RPMI7951 (cell line): ENCODE measurements at regions not wholly inside any gene's neighbourhood (a gene's known extent, or its start where the extent isn't known, plus 50 kb on each side); places are given as distances from the start of the nearest gene placed in this dataset.

Experiments
- DNase-seq: peaks from one replicate; pipeline ENCODE4 v3.0.0-alpha.2; 2012; ENCODE audit warnings: low read depth

GRCh38 chr7:35386816-35387706 is 133.2 kb upstream of the TBX20 start:
- no peak for DNase-seq

- no peak for DNase-seq
These were observed 132.3 kb upstream of the TBX20 start for GRCh38 chr7:35386082-35386815.

- DNase-seq: no peak
These were observed 131.1 kb upstream of the TBX20 start for GRCh38 chr7:35384761-35385700.

GRCh38 chr7:35380739-35381224 is 126.9 kb upstream of the TBX20 start:
- no peak for DNase-seq

GRCh38 chr7:35379481-35379880 is 125.6 kb upstream of the TBX20 start:
- DNase-seq: no peak

GRCh38 chr7:35375516-35375915 is 121.6 kb upstream of the TBX20 start:
- DNase-seq: no peak

GRCh38 chr7:35374858-35375257 is 121.0 kb upstream of the TBX20 start:
- DNase-seq: no peak

- DNase-seq: no peak
These were observed 117.3 kb upstream of the TBX20 start for GRCh38 chr7:35371221-35371620.

GRCh38 chr7:35370687-35371086 is 116.8 kb upstream of the TBX20 start:
- DNase-seq: no peak

- DNase-seq: no peak
These were observed 112.6 kb upstream of the TBX20 start for GRCh38 chr7:35366167-35367155.

GRCh38 chr7:35365523-35365922 is 111.6 kb upstream of the TBX20 start:
- DNase-seq: no peak

GRCh38 chr7:35362341-35362740 is 108.4 kb upstream of the TBX20 start:
- no peak for DNase-seq

GRCh38 chr7:35359423-35359822 is 105.5 kb upstream of the TBX20 start:
- DNase-seq: no peak

- DNase-seq: no peak
These were observed 102.6 kb upstream of the TBX20 start for GRCh38 chr7:35356495-35356894.

- no peak for DNase-seq
These were observed 102.0 kb upstream of the TBX20 start for GRCh38 chr7:35355911-35356310.

GRCh38 chr7:35355199-35355598 is 101.3 kb upstream of the TBX20 start:
- no peak for DNase-seq

GRCh38 chr7:35353481-35353880 is 99.6 kb upstream of the TBX20 start:
- DNase-seq: no peak

GRCh38 chr7:35351466-35351865 is 97.6 kb upstream of the TBX20 start:
- DNase-seq: no peak

GRCh38 chr7:35348611-35349400 is 94.9 kb upstream of the TBX20 start:
- DNase-seq: no peak

GRCh38 chr7:35342786-35343185 is 88.9 kb upstream of the TBX20 start:
- no peak for DNase-seq
